Right atrium auricular region (tissue), 2 donors: ENCODE measurements at regions not wholly inside any gene's neighbourhood (a gene's known extent, or its start where the extent isn't known, plus 50 kb on each side); places are given as distances from the start of the nearest gene placed in this dataset.

ENCODE experiments used
- DNase-seq: peaks from one replicate; pipeline ENCODE4 v3.0.0-alpha.2; 2019; ENCODE audit warnings: low spot score
- H3K27ac ChIP-seq, 2 donors: fragments of 200-600 bp; sonication (generic); 1 replicate in 1 of 2; 2 replicates in 1 of 2; pipeline ENCODE4 v1.5.1; 2016 to 2019
- H3K27me3 ChIP-seq, 2 donors: fragments of 200-600 bp; sonication (generic); one replicate each; pipeline versions ENCODE4 v1.5.1 to v1.6.0; 2017 to 2019
- H3K36me3 ChIP-seq: fragments of 200-600 bp; sonication (generic); one replicate; pipeline ENCODE4 v1.5.1; 2016
- H3K4me1 ChIP-seq, 2 donors: fragments of 200-600 bp; sonication (generic); one replicate each; pipeline versions ENCODE4 v1.5.1 to v1.6.0; 2017 to 2019
- H3K4me3 ChIP-seq, 2 donors: fragments of 200-600 bp; sonication (generic); 1 replicate in 1 of 2; 2 replicates in 1 of 2; pipeline ENCODE4 v1.5.1; 2017 to 2019; ENCODE audit warnings: mild to moderate bottlenecking in 1 of 2, moderate library complexity in 1 of 2
- H3K9me3 ChIP-seq, 2 donors: fragments of 200-600 bp; sonication (generic); one replicate each; pipeline ENCODE4 v1.5.1; 2019
- TF ChIP-seq, protein P1 (sequence below), 2 donors: fragments of 200-600 bp; sonication (generic); IDR thresholded peaks; one replicate each; pipeline ENCODE4 v1.5.1; 2019; ENCODE audit warnings: antibody characterized with exemption in 2 of 2

DNA sequence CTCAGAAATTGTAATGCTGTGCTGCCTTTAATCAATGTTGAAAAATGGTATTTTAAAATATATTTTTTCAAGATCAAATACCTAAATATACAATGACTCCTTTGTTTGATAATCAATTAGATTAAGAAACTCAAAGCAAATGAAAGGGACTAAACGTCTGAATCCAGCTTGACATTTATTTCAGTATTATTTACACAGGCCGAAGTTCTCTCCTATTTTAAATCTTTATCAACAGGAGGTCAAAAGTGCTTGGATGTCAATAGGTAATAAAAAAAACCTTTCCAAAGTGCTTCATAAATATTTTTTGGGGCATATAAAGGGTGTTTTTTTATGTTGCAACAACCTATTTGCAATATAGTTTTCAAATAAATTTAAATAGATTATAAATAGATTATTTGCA, 1201.7 kb upstream of the SLC39A10 start:
- H3K27me3 ChIP-seq: no peaks in the 10 kb centered on the region
- no peaks in the 10 kb centered on the region for H3K4me1 ChIP-seq
- TF ChIP-seq, protein P1, sequence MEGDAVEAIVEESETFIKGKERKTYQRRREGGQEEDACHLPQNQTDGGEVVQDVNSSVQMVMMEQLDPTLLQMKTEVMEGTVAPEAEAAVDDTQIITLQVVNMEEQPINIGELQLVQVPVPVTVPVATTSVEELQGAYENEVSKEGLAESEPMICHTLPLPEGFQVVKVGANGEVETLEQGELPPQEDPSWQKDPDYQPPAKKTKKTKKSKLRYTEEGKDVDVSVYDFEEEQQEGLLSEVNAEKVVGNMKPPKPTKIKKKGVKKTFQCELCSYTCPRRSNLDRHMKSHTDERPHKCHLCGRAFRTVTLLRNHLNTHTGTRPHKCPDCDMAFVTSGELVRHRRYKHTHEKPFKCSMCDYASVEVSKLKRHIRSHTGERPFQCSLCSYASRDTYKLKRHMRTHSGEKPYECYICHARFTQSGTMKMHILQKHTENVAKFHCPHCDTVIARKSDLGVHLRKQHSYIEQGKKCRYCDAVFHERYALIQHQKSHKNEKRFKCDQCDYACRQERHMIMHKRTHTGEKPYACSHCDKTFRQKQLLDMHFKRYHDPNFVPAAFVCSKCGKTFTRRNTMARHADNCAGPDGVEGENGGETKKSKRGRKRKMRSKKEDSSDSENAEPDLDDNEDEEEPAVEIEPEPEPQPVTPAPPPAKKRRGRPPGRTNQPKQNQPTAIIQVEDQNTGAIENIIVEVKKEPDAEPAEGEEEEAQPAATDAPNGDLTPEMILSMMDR (IDR thresholded peaks at IDR 0.05): no peak
- H3K36me3 ChIP-seq: no peaks in the 10 kb centered on the region
- H3K9me3 ChIP-seq: no peaks in the 10 kb centered on the region
- H3K4me3 ChIP-seq: no peak overlapping the region
- H3K27ac ChIP-seq: no peak overlapping the region
- DNase-seq: no peak

GRCh38 chr2:194452504-194452903, 1204.5 kb upstream of the SLC39A10 start:
- Histone ChIP-seq H3K27me3 (no peaks in the 10 kb centered on the region), H3K27ac (no peak overlapping the region), H3K4me1 (no peaks in the 10 kb centered on the region), H3K4me3 (no peak overlapping the region), H3K9me3 (no peaks in the 10 kb centered on the region), H3K36me3 (no peaks in the 10 kb centered on the region)
- DNase-seq: no peak
- TF ChIP-seq, protein P1 (IDR thresholded peaks at IDR 0.05): no peak

GRCh38 chr2:194445226-194445625, 1211.8 kb upstream of the SLC39A10 start:
- TF ChIP-seq, protein P1 (IDR thresholded peaks at IDR 0.05): no peak
- no peaks in the 10 kb centered on the region for H3K27me3 ChIP-seq
- H3K27ac ChIP-seq: no peak overlapping the region
- H3K4me3 ChIP-seq: no peak overlapping the region
- no peaks in the 10 kb centered on the region for H3K36me3 ChIP-seq
- no peak for DNase-seq
- H3K4me1 ChIP-seq: no peaks in the 10 kb centered on the region
- peaks cover 0 to 6% of the 10 kb centered on the region in 2 donors for H3K9me3 ChIP-seq

DNA sequence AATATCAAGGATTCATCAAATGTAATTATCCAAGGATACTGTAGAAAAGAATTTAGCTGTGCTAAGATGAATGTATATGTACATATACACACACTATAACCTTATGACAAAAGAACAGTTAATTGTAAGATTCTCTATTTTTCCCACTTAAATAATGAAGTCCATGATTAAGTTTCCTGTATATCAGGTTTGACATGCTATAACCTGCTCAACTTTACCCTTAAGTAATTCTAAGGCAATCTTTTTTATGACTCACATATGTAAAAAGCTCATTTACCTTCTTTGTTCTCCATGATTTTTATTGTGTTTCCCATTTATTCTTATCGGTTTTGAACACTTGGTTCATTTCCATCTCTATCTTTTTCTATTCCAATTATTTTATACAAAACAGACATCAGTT, 1213.1 kb upstream of the SLC39A10 start:
- TF ChIP-seq, protein P1 (IDR thresholded peaks at IDR 0.05): no peak
- Histone ChIP-seq H3K4me1 (no peaks in the 10 kb centered on the region), H3K9me3 (peaks cover 0 to 11% of the 10 kb centered on the region in 2 donors)

GRCh38 chr2:194424683-194425209, 1232.3 kb upstream of the SLC39A10 start:
- no peaks in the 10 kb centered on the region for H3K27me3 ChIP-seq
- no peak overlapping the region for H3K27ac ChIP-seq
- no peak for DNase-seq
- TF ChIP-seq, protein P1 (IDR thresholded peaks at IDR 0.05): no peak
- H3K4me1 ChIP-seq: no peaks in the 10 kb centered on the region
- H3K36me3 ChIP-seq: no peaks in the 10 kb centered on the region
- no peaks in the 10 kb centered on the region for H3K9me3 ChIP-seq
- no peak overlapping the region for H3K4me3 ChIP-seq

More for the DNA sequence above, 1213.1 kb upstream of the SLC39A10 start:
- no peak for DNase-seq
- no peak overlapping the region for H3K27ac ChIP-seq
- no peak overlapping the region for H3K4me3 ChIP-seq
- no peaks in the 10 kb centered on the region for H3K36me3 ChIP-seq
- H3K27me3 ChIP-seq: no peaks in the 10 kb centered on the region

DNA sequence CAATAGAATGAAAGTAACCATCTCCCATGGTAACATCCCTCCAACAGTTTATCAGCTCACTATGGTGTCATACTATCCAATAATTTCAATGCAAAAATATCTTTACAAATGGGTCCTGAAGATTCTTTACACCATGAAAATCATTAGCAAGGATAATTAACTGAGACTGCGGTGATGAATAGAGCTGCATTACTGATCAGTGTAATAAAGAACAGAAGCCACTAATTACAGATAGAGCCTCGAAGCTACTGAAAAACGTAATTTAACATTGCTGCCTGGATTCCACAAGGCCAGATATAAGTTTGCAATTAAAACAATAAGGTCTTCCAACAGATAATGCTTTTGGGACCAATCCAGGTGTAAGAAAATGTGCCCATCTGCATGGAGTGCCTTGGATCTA, 1245.8 kb upstream of the SLC39A10 start:
- H3K4me3 ChIP-seq: no peak overlapping the region
- no peak for DNase-seq
- no peaks in the 10 kb centered on the region for H3K9me3 ChIP-seq
- no peak overlapping the region for H3K27ac ChIP-seq
- no peaks in the 10 kb centered on the region for H3K36me3 ChIP-seq
- TF ChIP-seq, protein P1 (IDR thresholded peaks at IDR 0.05): no peak
- no peaks in the 10 kb centered on the region for H3K27me3 ChIP-seq
- no peaks in the 10 kb centered on the region for H3K4me1 ChIP-seq
